KMS-11 (cell line): ENCODE measurements at regions not wholly inside any gene's neighbourhood (a gene's known extent, or its start where the extent isn't known, plus 50 kb on each side); places are given as distances from the start of the nearest gene placed in this dataset.
"Not testable (repeated sequence)": the region's sequence is repeated elsewhere in the genome, so short reads cannot be mapped to it uniquely, and the experiment has no call there.

ENCODE experiments used
- H2AFZ ChIP-seq: fragments of 200-600 bp; sonication (generic); 2 replicates; pipeline ENCODE4 v1.6.1; 2016; ENCODE audit warnings: antibody characterized with exemption, mixed run types, low read depth
- H3K27ac ChIP-seq: fragments of 200-600 bp; sonication (generic); 2 replicates; pipeline ENCODE4 v1.6.1; 2016; ENCODE audit warnings: mild to moderate bottlenecking, mixed run types
- H3K27me3 ChIP-seq: fragments of 200-600 bp; sonication (generic); 2 replicates; pipeline ENCODE4 v1.6.1; 2017; ENCODE audit warnings: mild to moderate bottlenecking, low read depth, mixed run types, moderate library complexity; ENCODE audit not compliant: insufficient read depth
- H3K36me3 ChIP-seq: fragments of 200-600 bp; sonication (generic); 2 replicates; pipeline ENCODE4 v1.6.1; 2017; ENCODE audit warnings: mild to moderate bottlenecking, mixed run types; ENCODE audit not compliant: insufficient read depth
- H3K4me1 ChIP-seq: fragments of 200-600 bp; sonication (generic); 2 replicates; pipeline ENCODE4 v1.6.1; 2016; ENCODE audit warnings: mild to moderate bottlenecking, low read depth, mixed run types; ENCODE audit not compliant: poor library complexity, severe bottlenecking
- H3K4me2 ChIP-seq: fragments of 200-600 bp; sonication (generic); 2 replicates; pipeline ENCODE4 v1.7.0; 2016; ENCODE audit warnings: mild to moderate bottlenecking, mixed run types
- H3K4me3 ChIP-seq: fragments of 200-600 bp; sonication (generic); IDR thresholded peaks from 2 replicates; pipeline ENCODE4 v1.6.1; 2017; ENCODE audit warnings: low read depth, low read length, mixed read lengths; ENCODE audit not compliant: insufficient read depth
- H3K79me2 ChIP-seq: fragments of 200-600 bp; sonication (generic); 2 replicates; pipeline ENCODE4 v1.6.1; 2016; ENCODE audit warnings: low read depth, mixed run types; ENCODE audit not compliant: insufficient read depth
- H3K9ac ChIP-seq: fragments of 200-600 bp; sonication (generic); 2 replicates; pipeline ENCODE4 v1.6.1; 2016; ENCODE audit warnings: mild to moderate bottlenecking, mixed run types
- H4K20me1 ChIP-seq: fragments of 200-600 bp; sonication (generic); 2 replicates; pipeline ENCODE4 v1.6.1; 2016; ENCODE audit warnings: mild to moderate bottlenecking, mixed run types; ENCODE audit not compliant: insufficient read depth
- CTCF ChIP-seq: fragments of 200-600 bp; sonication (generic); conservative IDR thresholded peaks from 2 replicates; pipeline ENCODE4 v1.6.1; 2017; ENCODE audit warnings: low read depth, mild to moderate bottlenecking, antibody characterized with exemption, low read length, moderate library complexity, mixed read lengths

- Histone ChIP-seq H3K4me1 (peaks cover 8% of the 10 kb centered on the region), H3K36me3 (no peaks in the 10 kb centered on the region), H3K79me2 (no peaks in the 10 kb centered on the region), H4K20me1 (no peaks in the 10 kb centered on the region), H3K9ac (no peak overlapping the region), H3K4me3 (no peak overlapping the region), H2AFZ (no peak overlapping the region), H3K27me3 (no peaks in the 10 kb centered on the region), H3K4me2 (no peak overlapping the region), H3K27ac (no peak overlapping the region)
- no peak for TF ChIP-seq CTCF
Measured at GRCh38 chr12:63495974-63496373, 172.3 kb downstream of the DPY19L2 start.

GRCh38 chr12:63493357-63493756 is 174.9 kb downstream of the DPY19L2 start:
- H3K9ac ChIP-seq, H3K27ac ChIP-seq, H3K4me2 ChIP-seq, H4K20me1 ChIP-seq, H3K79me2 ChIP-seq, H3K4me1 ChIP-seq, H2AFZ ChIP-seq, H3K27me3 ChIP-seq, H3K36me3 ChIP-seq, H3K4me3 ChIP-seq: not testable (repeated sequence)

GRCh38 chr12:63480186-63480585 is 188.1 kb downstream of the DPY19L2 start:
- H3K27ac ChIP-seq = no peak overlapping the region
- no peak overlapping the region for H2AFZ ChIP-seq
- no peak overlapping the region for H3K4me2 ChIP-seq

GRCh38 chr12:63470161-63470560 is 198.1 kb downstream of the DPY19L2 start:
- H2AFZ ChIP-seq = no peak overlapping the region
- H3K27ac ChIP-seq = no peak overlapping the region
- H3K9ac ChIP-seq = no peak overlapping the region
- H4K20me1 ChIP-seq = no peaks in the 10 kb centered on the region
- no peak overlapping the region for H3K4me2 ChIP-seq
- H3K4me1 ChIP-seq = no peaks in the 10 kb centered on the region
- no peak for TF ChIP-seq CTCF
- H3K4me3 ChIP-seq = no peak overlapping the region
- no peaks in the 10 kb centered on the region for H3K36me3 ChIP-seq
- no peaks in the 10 kb centered on the region for H3K79me2 ChIP-seq
- no peaks in the 10 kb centered on the region for H3K27me3 ChIP-seq

More at GRCh38 chr12:63480186-63480585, 188.1 kb downstream of the DPY19L2 start:
- no peak overlapping the region for H3K4me3 ChIP-seq
- TF ChIP-seq CTCF = no peak
- H3K4me1 ChIP-seq = no peaks in the 10 kb centered on the region
- no peaks in the 10 kb centered on the region for H3K27me3 ChIP-seq
- H3K9ac ChIP-seq = no peak overlapping the region
- H3K79me2 ChIP-seq = no peaks in the 10 kb centered on the region
- no peaks in the 10 kb centered on the region for H4K20me1 ChIP-seq
- H3K36me3 ChIP-seq = no peaks in the 10 kb centered on the region

GRCh38 chr12:63467951-63468350 is 200.3 kb downstream of the DPY19L2 start:
- TF ChIP-seq CTCF = no peak
- H4K20me1 ChIP-seq = no peaks in the 10 kb centered on the region
- H3K9ac ChIP-seq = no peak overlapping the region
- H3K4me3 ChIP-seq = no peak overlapping the region
- no peaks in the 10 kb centered on the region for H3K36me3 ChIP-seq
- no peak overlapping the region for H3K4me2 ChIP-seq
- H3K4me1 ChIP-seq = no peaks in the 10 kb centered on the region
- H3K27me3 ChIP-seq = no peaks in the 10 kb centered on the region
- no peak overlapping the region for H2AFZ ChIP-seq
- H3K27ac ChIP-seq = no peak overlapping the region
- no peaks in the 10 kb centered on the region for H3K79me2 ChIP-seq
